GM13977 (cell line): ENCODE measurements at regions not wholly inside any gene's neighbourhood (a gene's known extent, or its start where the extent isn't known, plus 50 kb on each side); places are given as distances from the start of the nearest gene placed in this dataset.
"Not testable (repeated sequence)": the region's sequence is repeated elsewhere in the genome, so short reads cannot be mapped to it uniquely, and the experiment has no call there.

ENCODE experiments used
- DNase-seq: peaks from one replicate; pipeline ENCODE4 v3.0.0; 2012; ENCODE audit warnings: low spot score
- CTCF ChIP-seq: IDR thresholded peaks from 2 replicates; pipeline ENCODE4 v1.5.1; 2012; ENCODE audit warnings: mild to moderate bottlenecking, control low read depth; ENCODE audit not compliant: insufficient read depth; ENCODE audit errors: extremely low read depth, missing control alignments
- in situ Hi-C: fragments of 300-500 bp; cut with MboI; formaldehyde crosslinking; loops from one replicate; pipeline ENCODE4 v1.12.0; 2022; ENCODE audit warnings: low sequenced_read_pairs, low pct_unique_long_range_greater_than_20kb, mixed read lengths, inconsistent platforms; ENCODE audit not compliant: unreplicated experiment

GRCh38 chr3:187473778-187474406 is 105.7 kb downstream of the RTP4 start:
- in situ Hi-C loops: no loop called here
- TF ChIP-seq CTCF: no peak
- no peak for DNase-seq

GRCh38 chr3:187466306-187466705 is 98.1 kb downstream of the RTP4 start:
- in situ Hi-C loops, DNase-seq: not testable (repeated sequence)

DNA sequence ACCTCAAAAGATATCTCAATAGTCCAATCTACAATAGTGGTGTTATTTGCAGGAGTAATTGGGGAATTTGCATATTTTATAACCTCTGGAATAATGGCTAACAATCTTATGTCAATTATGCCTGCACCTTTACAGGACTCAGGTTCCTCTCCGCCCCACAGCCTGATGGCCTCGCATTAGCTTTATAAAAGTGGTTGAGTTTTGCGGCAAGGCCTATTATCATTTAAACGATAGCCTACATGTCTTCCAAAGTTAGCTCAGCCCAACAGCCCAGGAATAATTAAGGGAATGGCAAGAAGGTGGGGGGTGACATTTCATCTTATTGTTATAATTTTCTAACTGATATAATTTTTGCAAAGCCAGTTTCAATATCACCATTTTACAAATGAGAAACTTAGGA is 97.3 kb downstream of the RTP4 start:
- in situ Hi-C loops: no loop called here
- DNase-seq: no peak
- TF ChIP-seq CTCF: no peak

DNA sequence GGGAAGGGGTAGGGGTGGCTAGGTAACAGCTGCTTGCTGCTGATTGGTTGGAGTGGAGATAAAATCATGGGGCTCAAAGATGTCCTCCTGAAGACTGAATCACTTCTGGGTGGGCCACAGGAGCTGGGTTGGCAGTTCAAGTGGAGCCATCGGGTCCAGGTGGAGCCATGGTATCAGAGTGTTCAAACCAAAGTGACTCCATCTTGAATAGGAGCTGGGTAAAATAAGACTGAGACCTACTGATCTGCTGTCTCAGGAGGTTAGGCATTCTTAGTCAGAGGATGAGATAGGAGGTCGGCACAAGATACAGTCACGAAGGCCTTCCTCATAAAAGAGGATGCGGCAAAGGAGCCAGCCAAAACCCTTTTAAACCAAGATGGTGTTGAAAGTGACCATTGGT is 96.5 kb downstream of the RTP4 start:
- in situ Hi-C loops: no loop called here
- no peak for TF ChIP-seq CTCF
- DNase-seq: no peak

DNA sequence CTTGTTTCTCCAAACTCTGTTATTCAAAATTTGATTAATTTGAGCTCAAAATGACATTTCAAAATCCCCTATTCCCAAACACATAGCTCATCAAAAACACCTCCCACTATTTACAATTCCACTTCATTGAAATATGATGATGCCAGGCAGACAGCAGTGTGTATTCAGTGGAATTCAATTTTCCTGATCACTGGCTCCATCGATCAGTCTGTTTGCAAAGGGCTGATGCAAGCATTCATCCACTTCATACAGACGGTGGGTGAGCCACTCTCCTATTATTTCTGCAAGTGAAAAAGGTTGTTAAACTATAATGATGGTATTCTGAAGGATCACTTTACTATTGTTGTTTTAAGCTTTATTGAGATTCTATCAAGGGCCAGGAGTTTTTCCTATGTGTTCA is 90.7 kb downstream of the RTP4 start:
- no peak for DNase-seq
- in situ Hi-C loops: no loop called here
- TF ChIP-seq CTCF: no peak

GRCh38 chr3:187458383-187458782 is 90.2 kb downstream of the RTP4 start:
- no peak for TF ChIP-seq CTCF
- in situ Hi-C loops: no loop called here
- no peak for DNase-seq

GRCh38 chr3:187456250-187456649 is 88.1 kb downstream of the RTP4 start:
- in situ Hi-C loops: no loop called here
- DNase-seq: no peak
- TF ChIP-seq CTCF: no peak
